Peyer's patch (tissue), 4 donors: ENCODE measurements at regions not wholly inside any gene's neighbourhood (a gene's known extent, or its start where the extent isn't known, plus 50 kb on each side); places are given as distances from the start of the nearest gene placed in this dataset.

Source experiments
- POLR2A ChIP-seq, 2 donors: fragments of 450-650 bp; IDR thresholded peaks; one replicate each; pipeline ENCODE4 v1.5.1; 2017; ENCODE audit warnings: antibody characterized with exemption in 2 of 2, mild to moderate bottlenecking in 2 of 2, moderate library complexity in 2 of 2
- TF ChIP-seq, protein P1 (sequence below), 6 experiments: fragments of 450-650 bp in 4 of 6; fragments of 200-600 bp in 2 of 6; sonication (generic) in 1 of 6; IDR thresholded peaks; one replicate each; pipeline ENCODE4 v1.5.1; 2017 to 2019; ENCODE audit warnings: antibody characterized with exemption in 6 of 6, mild to moderate bottlenecking in 3 of 6, moderate library complexity in 1 of 6

DNA sequence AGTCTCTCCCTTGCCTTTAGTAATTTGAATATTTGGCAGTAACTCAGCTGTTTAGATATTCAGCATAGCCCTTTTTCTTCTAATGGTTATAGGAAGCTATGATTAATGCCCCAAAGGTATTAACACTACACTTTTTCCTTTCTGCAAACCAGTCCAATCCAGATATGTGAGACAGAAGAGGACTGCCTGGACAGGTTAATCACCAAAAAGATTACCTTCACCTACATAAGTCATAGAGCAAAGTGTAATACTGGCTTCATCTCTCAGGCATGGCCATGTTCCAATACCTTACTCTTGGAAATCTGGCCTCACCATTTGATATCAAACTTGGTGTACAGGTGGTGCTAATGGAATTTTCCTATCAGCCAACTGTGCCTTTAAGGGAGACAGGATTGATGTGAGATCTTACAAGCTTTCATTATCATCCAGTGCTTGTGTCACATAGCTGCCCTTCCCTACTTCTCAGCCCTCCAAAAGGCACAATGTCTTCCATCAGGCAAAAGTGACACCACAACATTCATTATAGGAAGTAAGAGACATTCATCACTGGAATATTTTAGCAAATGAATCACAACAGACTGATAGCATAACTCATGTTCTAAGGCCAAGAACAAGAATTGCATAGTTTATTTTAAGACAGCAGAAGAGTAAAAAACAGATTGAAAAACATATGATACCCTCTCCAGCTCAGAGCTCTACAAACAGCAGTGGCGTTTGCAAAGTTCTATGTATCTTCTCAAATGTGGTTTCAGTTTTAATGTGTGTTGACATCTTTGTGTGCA lies 91.2 kb upstream of the PAM start:
- TF ChIP-seq, protein P1, sequence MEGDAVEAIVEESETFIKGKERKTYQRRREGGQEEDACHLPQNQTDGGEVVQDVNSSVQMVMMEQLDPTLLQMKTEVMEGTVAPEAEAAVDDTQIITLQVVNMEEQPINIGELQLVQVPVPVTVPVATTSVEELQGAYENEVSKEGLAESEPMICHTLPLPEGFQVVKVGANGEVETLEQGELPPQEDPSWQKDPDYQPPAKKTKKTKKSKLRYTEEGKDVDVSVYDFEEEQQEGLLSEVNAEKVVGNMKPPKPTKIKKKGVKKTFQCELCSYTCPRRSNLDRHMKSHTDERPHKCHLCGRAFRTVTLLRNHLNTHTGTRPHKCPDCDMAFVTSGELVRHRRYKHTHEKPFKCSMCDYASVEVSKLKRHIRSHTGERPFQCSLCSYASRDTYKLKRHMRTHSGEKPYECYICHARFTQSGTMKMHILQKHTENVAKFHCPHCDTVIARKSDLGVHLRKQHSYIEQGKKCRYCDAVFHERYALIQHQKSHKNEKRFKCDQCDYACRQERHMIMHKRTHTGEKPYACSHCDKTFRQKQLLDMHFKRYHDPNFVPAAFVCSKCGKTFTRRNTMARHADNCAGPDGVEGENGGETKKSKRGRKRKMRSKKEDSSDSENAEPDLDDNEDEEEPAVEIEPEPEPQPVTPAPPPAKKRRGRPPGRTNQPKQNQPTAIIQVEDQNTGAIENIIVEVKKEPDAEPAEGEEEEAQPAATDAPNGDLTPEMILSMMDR (IDR thresholded peaks at IDR 0.05) = no peak
- TF ChIP-seq POLR2A (IDR thresholded peaks at IDR 0.05) = no peak
